GM12878 (cell line): ENCODE measurements at regions not wholly inside any gene's neighbourhood (a gene's known extent, or its start where the extent isn't known, plus 50 kb on each side); places are given as distances from the start of the nearest gene placed in this dataset.

Experiments used
- ATAC-seq: fragments of 200-7000 bp; cut with Tn5 transposase; 3 replicates; pipeline ENCODE4 v1.9.1; 2020; ENCODE audit warnings: mild to moderate bottlenecking, moderate library complexity
- BruUV-seq: library from RNA; stranded (reverse); fragments of 400-500 nt; replicated peaks from 2 replicates; lab custom pipeline; 2021; lab: Mats Ljungman, UMichigan
- CTCF ChIA-PET: fragments of 300-600 bp; sonication (Branson Sonifier 250); formaldehyde crosslinking; extraction: SDS; loops from one replicate; lab custom pipeline; 2021; ENCODE audit warnings: inconsistent platforms; lab: Yijun Ruan, JAX
- POLR2A ChIA-PET: fragments of 350-600 bp; formaldehyde crosslinking; extraction: SDS; loops from one replicate; lab custom pipeline; 2021; ENCODE audit warnings: inconsistent platforms; lab: Charles Lee
- RAD21 ChIA-PET: fragments of 300-600 bp; sonication (Branson Sonifier 250); formaldehyde crosslinking; loops from one replicate; lab custom pipeline; 2023; ENCODE audit warnings: antibody characterized with exemption; ENCODE audit not compliant: unreplicated experiment; lab: Charles Lee
- SMC1A ChIA-PET: fragments of 300-600 bp; sonication (Branson Sonifier 250); formaldehyde crosslinking; loops from one replicate; lab custom pipeline; 2023; ENCODE audit not compliant: unreplicated experiment, uncharacterized antibody; lab: Charles Lee
- DNase-seq: peaks from one replicate; pipeline ENCODE4 v3.0.0-alpha.2; 2011; ENCODE audit warnings: low read depth, low spot score
- FAIRE-seq: peaks from 3 replicates; lab custom pipeline; 2011; peaks lifted over from hg19 to GRCh38; lab: Jason Lieb, UNC
- H2AFZ ChIP-seq: 2 replicates; pipeline ENCODE4 v1.6.0; 2011; ENCODE audit warnings: low read depth, low read length, control low read depth; ENCODE audit not compliant: control insufficient read depth
- H3K27ac ChIP-seq: 2 replicates; pipeline ENCODE4 v1.5.1; 2011; ENCODE audit warnings: control low read depth; ENCODE audit not compliant: control insufficient read depth, insufficient read depth
- H3K27me3 ChIP-seq, 2 experiments: replicated peaks in 1 of 2; 2 replicates each; pipeline versions ENCODE4 v1.6.0 to v1.6.1; 2011; ENCODE audit warnings: low read length in 1 of 2; ENCODE audit not compliant: control insufficient read depth in 2 of 2, insufficient read depth in 2 of 2
- H3K36me3 ChIP-seq, 2 experiments: 2 replicates each; pipeline ENCODE4 v1.5.1; 2011; ENCODE audit warnings: low read length in 1 of 2; ENCODE audit not compliant: control insufficient read depth in 2 of 2, insufficient read depth in 2 of 2
- H3K4me1 ChIP-seq: 2 replicates; pipeline ENCODE4 v1.6.1; 2011; ENCODE audit warnings: mild to moderate bottlenecking, low read length, moderate library complexity, mixed read lengths; ENCODE audit not compliant: control insufficient read depth, insufficient read depth
- H3K4me2 ChIP-seq: 2 replicates; pipeline ENCODE4 v1.6.0; 2011; ENCODE audit warnings: control low read depth; ENCODE audit not compliant: control insufficient read depth, insufficient read depth
- H3K4me3 ChIP-seq: fragments of 200-600 bp; sonication (generic); 2 replicates; pipeline ENCODE4 v1.5.1; 2016
- H3K79me2 ChIP-seq: 2 replicates; pipeline ENCODE4 v1.6.0; 2011; ENCODE audit warnings: low read length; ENCODE audit not compliant: control insufficient read depth, insufficient read depth
- H3K9ac ChIP-seq: 2 replicates; pipeline ENCODE4 v1.8.0; 2011; ENCODE audit warnings: low read length, control low read depth, mixed read lengths; ENCODE audit not compliant: control insufficient read depth, insufficient read depth
- H3K9me3 ChIP-seq: replicated peaks from 3 replicates; pipeline ENCODE4 v1.5.1; 2011; ENCODE audit warnings: mild to moderate bottlenecking, low read length; ENCODE audit not compliant: control insufficient read depth, insufficient read depth
- H4K20me1 ChIP-seq: 2 replicates; pipeline ENCODE4 v1.6.0; 2011; ENCODE audit not compliant: control insufficient read depth, insufficient read depth
- DPF2 ChIP-seq: fragments of 450-650 bp; IDR thresholded peaks from 2 replicates; pipeline ENCODE4 v1.6.1; 2017; ENCODE audit warnings: mild to moderate bottlenecking
- FOS ChIP-seq: IDR thresholded peaks from 3 replicates; pipeline ENCODE4 v1.6.1; 2011; ENCODE audit warnings: borderline replicate concordance; ENCODE audit not compliant: insufficient read length; ENCODE audit errors: extremely low read depth
- HDAC6 ChIP-seq: fragments of 200-600 bp; sonication (generic); IDR thresholded peaks from one replicate; pipeline ENCODE4 v1.8.0; 2017; ENCODE audit warnings: antibody characterized with exemption; ENCODE audit not compliant: unreplicated experiment
- IRF5 ChIP-seq: fragments of 450-650 bp; IDR thresholded peaks from 2 replicates; pipeline ENCODE4 v1.6.1; 2017; ENCODE audit warnings: borderline replicate concordance
- KAT2A ChIP-seq: conservative IDR thresholded peaks from 2 replicates; pipeline ENCODE4 v1.6.1; 2011; ENCODE audit warnings: low read depth, low read length; ENCODE audit not compliant: control insufficient read depth
- POLR2A ChIP-seq: IDR thresholded peaks from 2 replicates; pipeline ENCODE4 v1.6.1; 2011; ENCODE audit warnings: low read depth, mild to moderate bottlenecking, low read length
- RAD21 ChIP-seq: IDR thresholded peaks from 2 replicates; pipeline ENCODE4 v1.6.1; 2011; ENCODE audit warnings: mild to moderate bottlenecking, low read depth, low read length, moderate library complexity; ENCODE audit not compliant: insufficient read depth
- REST ChIP-seq: IDR thresholded peaks from 2 replicates; pipeline ENCODE4 v1.6.1; 2012; ENCODE audit warnings: mild to moderate bottlenecking, low read depth, low read length
- SMAD1 ChIP-seq: fragments of 450-650 bp; IDR thresholded peaks from 2 replicates; pipeline ENCODE4 v1.6.1; 2018; ENCODE audit warnings: mild to moderate bottlenecking, low read depth; ENCODE audit not compliant: partially characterized antibody
- SMARCA5 ChIP-seq: fragments of 450-650 bp; IDR thresholded peaks from 2 replicates; pipeline ENCODE4 v1.6.1; 2017; ENCODE audit warnings: mild to moderate bottlenecking
- SP1 ChIP-seq: IDR thresholded peaks from one replicate; pipeline ENCODE4 v1.6.1; 2011; ENCODE audit warnings: low read depth, low read length
- STAT1 ChIP-seq: fragments of 450-650 bp; conservative IDR thresholded peaks from 2 replicates; pipeline ENCODE4 v1.6.1; 2014; ENCODE audit warnings: antibody characterized with exemption, mild to moderate bottlenecking
- TARDBP ChIP-seq: IDR thresholded peaks from 2 replicates; pipeline ENCODE4 v1.6.1; 2016; ENCODE audit warnings: borderline replicate concordance
- ZBTB4 ChIP-seq: fragments of 450-650 bp; formaldehyde crosslinking; IDR thresholded peaks from 2 replicates; pipeline ENCODE4 v1.4.0; 2022; ENCODE audit warnings: mild to moderate bottlenecking, moderate library complexity
- WGBS: methylation state at CpG from one replicate; pipeline ENCODE4 v1.1.6; 2016; ENCODE audit warnings: low lambda C conversion rate; ENCODE audit not compliant: insufficient replicate concordance, insufficient coverage; ENCODE audit errors: missing lambda C conversion rate; 5-methylcytosine and 5-hydroxymethylcytosine counted together
- in situ Hi-C: fragments of 300-500 bp; cut with MboI; formaldehyde crosslinking; loops from 9 replicates; pipeline ENCODE4 v1.14.3; 2018; ENCODE audit warnings: mixed read lengths
- intact Hi-C: fragments of 100-400 bp; cut with micrococcal nuclease; formaldehyde crosslinking; loops from one replicate; pipeline ENCODE4 v1.14.2; 2022; ENCODE audit not compliant: unreplicated experiment

DNA sequence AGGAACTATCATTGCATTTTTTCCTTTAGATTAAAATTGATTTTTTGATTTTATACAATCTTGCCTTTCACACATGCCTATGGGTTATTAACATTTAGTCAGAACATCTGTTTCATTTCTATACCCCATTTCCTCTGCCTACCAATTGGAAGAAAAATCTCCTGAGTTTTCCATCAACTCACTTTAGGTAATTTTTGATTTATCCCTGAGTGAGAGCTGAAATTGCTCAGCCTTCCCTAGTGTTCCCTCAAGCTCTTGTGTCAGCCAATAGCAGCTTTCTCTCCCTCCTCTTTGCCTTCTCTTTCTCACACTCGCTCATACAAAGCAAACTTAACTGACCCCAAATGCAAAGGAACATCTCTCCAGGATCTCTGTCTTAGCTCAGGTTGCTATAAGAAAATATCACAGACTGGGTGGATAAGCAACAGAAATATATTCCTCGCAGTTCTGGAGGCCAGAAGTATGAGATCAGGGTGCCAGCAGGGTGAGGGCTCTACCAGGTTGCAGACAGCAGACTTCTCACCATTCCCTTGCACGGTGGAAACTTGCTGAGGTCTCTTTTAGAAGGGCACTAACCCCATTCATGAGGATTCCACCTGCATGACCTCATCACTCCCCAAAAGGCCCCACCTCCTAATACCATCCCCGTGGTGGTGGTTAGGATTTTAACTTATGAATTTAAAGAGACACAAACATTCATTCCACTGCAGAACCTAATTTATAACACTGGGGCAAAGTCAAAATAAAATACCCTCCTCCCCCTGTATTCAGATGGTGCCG lies 224.2 kb upstream of the SFSWAP start:
- no peaks in the 10 kb centered on the region for H3K79me2 ChIP-seq
- no peak overlapping the region for H3K4me2 ChIP-seq
- no peaks in the 10 kb centered on the region for H3K27me3 ChIP-seq
- BruUV-seq: no TSS peak
- CTCF ChIA-PET: no interaction called here
- DNase-seq (no peak), ATAC-seq (no peak), FAIRE-seq (no peak)
- WGBS: 5% methylated on average over 5 of the region's 5 CpGs
- SMC1A ChIA-PET: no interaction called here
- H3K4me3 ChIP-seq: no peak overlapping the region
- H2AFZ ChIP-seq: no peak overlapping the region
- no peak overlapping the region for H3K27ac ChIP-seq
- POLR2A ChIA-PET: no interaction called here
- no peak overlapping the region for H3K9ac ChIP-seq
- no peaks in the 10 kb centered on the region for H3K4me1 ChIP-seq
- TF ChIP-seq STAT1 (no peak), IRF5 (no peak), KAT2A (no peak), RAD21 (no peak), ZBTB4 (CRISPR knock-in tag) (no peak), SMAD1 (no peak), FOS (no peak), DPF2 (no peak), REST (no peak), TARDBP (no peak), HDAC6 (no peak), SMARCA5 (no peak), SP1 (no peak), POLR2A (no peak)
- H3K9me3 ChIP-seq: no peaks in the 10 kb centered on the region
- intact Hi-C loops: no loop called here
- in situ Hi-C loops: no loop called here
- no peaks in the 10 kb centered on the region for H3K36me3 ChIP-seq
- H4K20me1 ChIP-seq: no peaks in the 10 kb centered on the region
- RAD21 ChIA-PET: no interaction called here
